Kidney (tissue), 13 donors: ENCODE measurements at regions not wholly inside any gene's neighbourhood (a gene's known extent, or its start where the extent isn't known, plus 50 kb on each side); places are given as distances from the start of the nearest gene placed in this dataset.
"Not testable (repeated sequence)": the region's sequence is repeated elsewhere in the genome, so short reads cannot be mapped to it uniquely, and the experiment has no call there.

ENCODE experiments used
- DNase-seq, 5 donors: peaks; one replicate each; pipeline ENCODE4 v3.0.0-alpha.2; 2013 to 2020
- FAIRE-seq: peaks from 2 replicates; lab custom pipeline; 2012; peaks lifted over from hg19 to GRCh38; lab: Jason Lieb, UNC
- H3K27ac ChIP-seq, 2 donors: one replicate each; pipeline ENCODE4 v1.7.0; 2013; ENCODE audit warnings: low read depth in 2 of 2, low read length in 2 of 2, inconsistent platforms in 1 of 2
- H3K27me3 ChIP-seq: one replicate; pipeline ENCODE4 v1.7.1; 2013; ENCODE audit warnings: low read length, inconsistent platforms; ENCODE audit not compliant: control insufficient read depth, insufficient read depth
- H3K36me3 ChIP-seq, 3 donors: one replicate each; pipeline versions ENCODE4 v1.7.0 to v1.7.1; 2013; ENCODE audit warnings: low read length in 3 of 3, control low read depth in 1 of 3, inconsistent platforms in 1 of 3; ENCODE audit not compliant: insufficient read depth in 3 of 3, control insufficient read depth in 2 of 3
- H3K4me1 ChIP-seq, 3 donors: one replicate each; pipeline versions ENCODE4 v1.7.0 to v1.7.1; 2013; ENCODE audit warnings: low read length in 3 of 3, inconsistent platforms in 1 of 3, low read depth in 1 of 3; ENCODE audit not compliant: control insufficient read depth in 2 of 3, insufficient read depth in 2 of 3
- H3K4me3 ChIP-seq, 3 donors: one replicate each; pipeline versions ENCODE4 v1.7.0 to v1.8.1; 2013; ENCODE audit warnings: low read length in 3 of 3, control low read depth in 1 of 3, inconsistent platforms in 1 of 3
- H3K9ac ChIP-seq, 3 donors: one replicate each; pipeline versions ENCODE4 v1.7.0 to v1.7.1; 2013; ENCODE audit warnings: low read length in 3 of 3, control low read depth in 1 of 3, inconsistent platforms in 1 of 3
- H3K9me3 ChIP-seq, 3 donors: one replicate each; pipeline versions ENCODE4 v1.7.0 to v1.7.1; 2013; ENCODE audit warnings: low read length in 3 of 3, control low read depth in 1 of 3, inconsistent platforms in 1 of 3; ENCODE audit not compliant: control insufficient read depth in 2 of 3, insufficient read depth in 1 of 3
- intact Hi-C: fragments of 100-400 bp; cut with DNase I; formaldehyde crosslinking; loops from one replicate; pipeline ENCODE4 v1.11.1; 2022
- TF ChIP-seq, protein P1 (sequence below): IDR thresholded peaks from 3 replicates; pipeline ENCODE4 v1.5.1; 2012; ENCODE audit warnings: mild to moderate bottlenecking, moderate library complexity, borderline replicate concordance; ENCODE audit not compliant: insufficient read depth; ENCODE audit errors: extremely low read depth
- donor health status: control.
- donor health status: control.
- donor health status: control.
- donor health status: control.
- donor health status: control.
- donor health status: DM: yes; HTN: yes; CAD: no.
- donor health status: Normal renal cell carcinoma (clear cell type).

DNA sequence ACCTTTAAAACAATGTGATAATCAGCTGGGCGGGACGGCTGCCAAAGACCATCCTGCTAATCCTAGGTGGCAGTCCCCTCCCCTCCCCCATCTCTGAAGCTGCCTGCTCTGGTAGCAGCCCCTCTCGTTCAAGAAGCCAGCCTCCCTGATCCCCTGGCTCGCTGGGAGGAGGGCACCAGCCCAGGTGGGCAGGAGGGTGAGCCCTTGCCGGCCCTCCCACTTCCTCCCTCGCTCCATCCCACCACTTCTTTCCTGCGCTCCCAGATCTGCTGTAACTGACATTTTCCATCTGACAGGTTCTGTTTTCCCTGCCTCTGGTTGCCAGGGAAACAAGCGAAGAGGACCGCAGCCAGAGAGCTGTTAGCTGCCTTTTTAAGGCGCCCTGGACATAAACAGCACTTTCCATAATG, 155.7 kb upstream of the TNRC6C start:
- intact Hi-C loops: no loop called here
- TF ChIP-seq, protein P1, sequence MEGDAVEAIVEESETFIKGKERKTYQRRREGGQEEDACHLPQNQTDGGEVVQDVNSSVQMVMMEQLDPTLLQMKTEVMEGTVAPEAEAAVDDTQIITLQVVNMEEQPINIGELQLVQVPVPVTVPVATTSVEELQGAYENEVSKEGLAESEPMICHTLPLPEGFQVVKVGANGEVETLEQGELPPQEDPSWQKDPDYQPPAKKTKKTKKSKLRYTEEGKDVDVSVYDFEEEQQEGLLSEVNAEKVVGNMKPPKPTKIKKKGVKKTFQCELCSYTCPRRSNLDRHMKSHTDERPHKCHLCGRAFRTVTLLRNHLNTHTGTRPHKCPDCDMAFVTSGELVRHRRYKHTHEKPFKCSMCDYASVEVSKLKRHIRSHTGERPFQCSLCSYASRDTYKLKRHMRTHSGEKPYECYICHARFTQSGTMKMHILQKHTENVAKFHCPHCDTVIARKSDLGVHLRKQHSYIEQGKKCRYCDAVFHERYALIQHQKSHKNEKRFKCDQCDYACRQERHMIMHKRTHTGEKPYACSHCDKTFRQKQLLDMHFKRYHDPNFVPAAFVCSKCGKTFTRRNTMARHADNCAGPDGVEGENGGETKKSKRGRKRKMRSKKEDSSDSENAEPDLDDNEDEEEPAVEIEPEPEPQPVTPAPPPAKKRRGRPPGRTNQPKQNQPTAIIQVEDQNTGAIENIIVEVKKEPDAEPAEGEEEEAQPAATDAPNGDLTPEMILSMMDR: no peak
- peaks cover 3% of the 10 kb centered on the region for H3K27me3 ChIP-seq
- no peak overlapping the region for H3K27ac ChIP-seq
- FAIRE-seq (no peak), DNase-seq (peak; percentile 29 to 96 (median 83))
- H3K36me3 ChIP-seq: no peaks in the 10 kb centered on the region
- no peak overlapping the region for H3K9ac ChIP-seq
- H3K4me3 ChIP-seq: no peak overlapping the region
- no peaks in the 10 kb centered on the region for H3K9me3 ChIP-seq
- no peaks in the 10 kb centered on the region for H3K4me1 ChIP-seq

DNA sequence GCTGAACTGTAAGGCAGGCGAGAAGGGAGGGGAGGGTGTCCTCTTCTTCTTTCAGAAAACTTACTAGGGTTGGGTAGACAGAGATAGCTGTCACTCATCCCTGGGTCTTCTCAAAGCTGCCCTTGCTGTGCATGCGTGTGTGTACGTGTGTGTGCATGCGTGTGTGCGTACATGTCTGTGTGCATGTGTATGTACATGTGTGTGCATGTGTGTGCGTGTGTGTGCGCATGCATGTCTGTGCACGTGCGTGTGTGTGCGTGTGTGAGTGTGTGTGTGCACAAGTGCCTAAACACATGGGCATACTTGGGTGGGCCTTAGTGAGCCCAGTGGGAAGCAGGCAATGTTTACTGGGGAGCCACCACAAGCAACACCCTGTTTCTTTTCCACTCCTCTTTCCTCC, 154.8 kb upstream of the TNRC6C start:
- no peak overlapping the region for H3K9ac ChIP-seq
- DNase-seq: peak in 1 of 5 donors; percentile 27
- no peaks in the 10 kb centered on the region for H3K4me1 ChIP-seq
- no peak overlapping the region for H3K27ac ChIP-seq
- intact Hi-C loops: no loop called here
- FAIRE-seq: no peak
- H3K9me3 ChIP-seq: no peaks in the 10 kb centered on the region
- peaks cover 3% of the 10 kb centered on the region for H3K27me3 ChIP-seq
- H3K4me3 ChIP-seq: no peak overlapping the region
- no peaks in the 10 kb centered on the region for H3K36me3 ChIP-seq
- TF ChIP-seq, protein P1: no peak

DNA sequence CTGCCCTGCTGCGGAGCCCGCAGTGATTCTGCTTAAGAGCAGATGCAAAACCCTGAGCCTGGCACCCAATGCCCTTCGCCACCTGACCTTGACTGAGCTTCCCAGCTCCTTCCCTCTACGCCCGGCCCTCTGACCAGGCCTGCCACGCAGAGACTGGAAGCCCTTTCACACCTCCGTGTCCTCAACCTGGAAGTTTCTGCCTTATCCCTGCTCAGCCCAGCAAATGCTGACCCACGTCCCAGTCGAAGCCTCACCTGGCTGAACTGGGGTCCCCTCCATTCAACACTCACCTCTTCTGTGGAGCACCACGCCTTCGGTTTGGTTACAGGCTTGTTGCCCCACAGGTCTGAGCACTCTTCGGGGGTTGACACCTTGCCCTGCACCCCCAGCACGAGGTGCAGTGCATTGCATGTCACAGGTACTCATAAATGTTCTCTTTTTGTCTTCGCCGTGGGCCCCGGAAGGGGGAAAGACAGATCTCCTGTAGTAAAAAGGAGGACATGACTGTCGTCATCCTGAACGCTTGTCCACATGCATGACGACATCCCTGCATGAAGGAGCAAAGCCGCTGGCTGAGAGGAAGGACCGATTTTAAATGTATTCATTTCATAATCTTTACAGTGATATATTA, 153.6 kb upstream of the TNRC6C start:
- intact Hi-C loops: no loop called here
- DNase-seq: peak in 1 of 5 donors; percentile 49
- TF ChIP-seq, protein P1: no peak
- peaks cover 0 to 3% (median 0%) of the 10 kb centered on the region in 3 donors for H3K9me3 ChIP-seq
- no peak for FAIRE-seq
- H3K27ac ChIP-seq: no peak overlapping the region
- H3K27me3 ChIP-seq: peaks cover 3% of the 10 kb centered on the region
- no peak overlapping the region for H3K9ac ChIP-seq
- no peak overlapping the region for H3K4me3 ChIP-seq
- H3K36me3 ChIP-seq: no peaks in the 10 kb centered on the region
- no peaks in the 10 kb centered on the region for H3K4me1 ChIP-seq

DNA sequence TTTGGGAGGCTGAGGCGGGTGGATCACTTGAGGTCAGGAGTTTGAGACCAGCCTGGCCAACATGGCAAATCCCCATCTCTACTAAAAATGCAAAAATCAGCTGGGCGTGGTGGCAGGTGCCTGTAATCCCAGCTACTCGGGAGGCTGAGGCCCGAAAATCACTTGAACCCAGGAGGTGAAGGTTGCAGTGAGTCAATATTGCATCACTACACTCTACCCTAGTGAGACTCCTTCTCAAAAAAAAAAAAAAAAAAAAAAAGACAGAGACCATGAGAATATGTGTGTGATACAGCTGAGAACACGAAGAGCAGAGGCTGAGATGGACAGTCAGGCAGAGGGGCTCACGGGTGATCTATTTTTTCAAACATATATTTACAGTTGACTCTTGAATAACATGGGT, 152.5 kb upstream of the TNRC6C start:
- intact Hi-C loops, DNase-seq, H3K27ac ChIP-seq, H3K27me3 ChIP-seq, H3K9ac ChIP-seq, H3K4me1 ChIP-seq, FAIRE-seq, H3K4me3 ChIP-seq, H3K9me3 ChIP-seq, H3K36me3 ChIP-seq: not testable (repeated sequence)
